ENCODE measurements at regions not wholly inside any gene's neighbourhood (a gene's known extent, or its start where the extent isn't known, plus 50 kb on each side); places are given as distances from the start of the nearest gene placed in this dataset.

DNA sequence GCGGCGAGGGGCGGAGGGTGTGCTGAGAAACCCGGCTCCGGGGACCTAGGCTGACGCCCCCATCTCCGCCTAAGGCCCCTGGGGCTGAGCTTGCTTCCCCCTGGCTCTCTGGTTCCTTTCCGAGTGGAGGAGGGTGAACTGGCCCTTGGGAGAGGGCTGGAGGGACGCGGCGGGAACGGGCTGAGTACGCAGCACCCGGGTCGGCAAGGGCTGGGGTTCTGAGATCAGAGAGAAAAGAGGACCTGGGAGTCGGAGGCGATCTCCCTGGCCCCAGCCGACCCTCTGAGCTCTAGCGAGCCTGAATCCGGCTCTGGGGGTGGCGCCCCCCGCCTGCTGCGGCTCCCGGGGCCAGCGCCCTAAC lies 270.8 kb downstream of the FOXD2 start:
- DNase-seq: no peak

DNA sequence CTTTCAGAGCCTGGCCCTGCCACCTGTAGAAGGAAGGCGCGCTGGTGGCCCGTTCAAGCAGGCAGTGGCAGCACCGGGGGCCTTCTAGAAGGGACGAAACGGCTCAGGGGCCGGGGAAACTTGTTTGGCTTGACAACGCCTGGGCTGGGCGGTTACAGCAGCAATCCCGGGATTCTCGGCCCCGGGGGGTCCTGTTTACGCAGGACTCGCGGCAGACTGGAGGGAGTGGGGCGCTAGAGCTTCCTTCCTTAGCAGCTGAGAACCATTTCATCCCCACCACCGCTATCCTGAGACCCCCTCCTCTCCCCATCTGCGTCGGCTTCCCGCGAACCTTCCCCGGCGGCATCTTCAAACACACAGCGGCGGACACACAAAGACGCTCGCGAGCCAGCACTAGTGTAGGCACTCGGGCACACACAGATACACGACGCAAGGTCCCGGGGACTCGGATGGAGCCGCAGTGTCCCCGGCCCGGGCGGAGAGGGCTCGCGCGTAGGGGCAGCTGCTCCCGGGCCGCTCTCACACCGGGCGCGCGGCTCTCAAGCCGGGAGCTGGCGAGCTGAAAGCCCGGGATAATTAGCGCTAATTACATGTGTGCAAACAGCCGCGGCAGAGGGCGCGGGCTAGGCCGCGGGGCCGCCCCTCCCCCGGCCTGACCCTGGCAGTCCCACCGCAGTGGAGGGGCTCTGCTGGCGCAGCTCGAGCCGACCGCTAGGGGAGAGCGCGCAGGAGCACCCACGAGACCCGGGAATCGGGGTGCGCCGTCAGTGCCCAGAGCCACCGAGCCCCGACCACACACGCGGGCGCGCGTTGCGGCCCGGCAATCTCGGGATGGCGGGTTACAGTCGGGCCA lies 271.4 kb downstream of the FOXD2 start:
- peak; percentile 93 for DNase-seq

DNA sequence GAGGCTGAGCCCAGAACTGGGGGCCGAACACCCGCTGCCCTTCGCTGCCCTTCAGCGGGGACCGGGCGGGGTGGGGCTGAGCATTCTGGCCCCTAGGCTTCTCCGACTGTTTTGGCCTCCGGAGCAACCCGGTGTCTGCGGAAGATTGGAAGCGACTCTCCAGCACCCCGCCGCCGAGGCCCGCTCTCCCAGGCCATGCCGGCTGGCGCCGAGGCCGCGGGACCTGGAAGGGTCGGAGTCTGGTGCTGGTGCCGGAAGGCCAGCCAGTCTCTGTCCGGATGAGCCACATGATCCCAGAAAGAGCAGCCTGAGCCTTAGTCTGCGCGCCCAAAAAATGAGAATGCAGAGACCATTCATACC lies 272.0 kb downstream of the FOXD2 start:
- DNase-seq: peak; percentile 79

DNA sequence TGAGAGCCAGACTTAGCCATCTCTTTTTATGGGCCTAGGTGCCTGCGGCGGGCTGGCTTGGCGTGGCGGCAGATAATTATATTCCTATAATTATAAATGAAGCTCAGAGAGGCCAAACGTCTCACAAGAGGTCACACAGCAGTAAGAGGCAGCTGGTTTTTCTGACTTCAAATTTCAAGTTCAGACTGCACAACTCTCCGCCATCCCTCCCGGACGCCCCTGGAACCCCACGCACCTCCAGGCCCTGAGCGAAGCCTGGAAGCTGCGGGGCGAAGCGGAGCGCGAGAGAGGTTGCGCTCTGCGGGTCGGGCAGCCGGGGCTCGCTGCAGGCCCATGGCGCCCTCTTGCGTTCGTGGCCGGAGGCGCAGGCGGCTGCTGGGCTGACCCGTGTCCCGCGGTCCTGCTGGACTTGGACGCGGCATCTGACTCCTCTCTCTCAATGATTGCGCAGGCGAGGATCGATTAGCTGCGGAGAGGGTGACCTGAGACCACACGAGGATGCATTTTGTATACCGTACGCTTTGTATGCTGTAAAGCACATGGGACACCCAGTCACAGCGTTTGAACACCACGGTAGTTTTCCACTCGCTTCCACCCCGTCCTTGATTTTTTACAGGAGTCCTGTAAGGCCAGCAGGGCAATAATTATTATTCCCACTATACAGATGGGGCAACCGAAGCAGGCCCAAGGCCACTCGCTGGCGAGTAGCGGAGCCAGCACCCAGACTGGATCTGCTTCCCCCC lies 272.7 kb downstream of the FOXD2 start:
- DNase-seq: peak; percentile 82
